ENCODE measurements at regions not wholly inside any gene's neighbourhood (a gene's known extent, or its start where the extent isn't known, plus 50 kb on each side); places are given as distances from the start of the nearest gene placed in this dataset.

DNA sequence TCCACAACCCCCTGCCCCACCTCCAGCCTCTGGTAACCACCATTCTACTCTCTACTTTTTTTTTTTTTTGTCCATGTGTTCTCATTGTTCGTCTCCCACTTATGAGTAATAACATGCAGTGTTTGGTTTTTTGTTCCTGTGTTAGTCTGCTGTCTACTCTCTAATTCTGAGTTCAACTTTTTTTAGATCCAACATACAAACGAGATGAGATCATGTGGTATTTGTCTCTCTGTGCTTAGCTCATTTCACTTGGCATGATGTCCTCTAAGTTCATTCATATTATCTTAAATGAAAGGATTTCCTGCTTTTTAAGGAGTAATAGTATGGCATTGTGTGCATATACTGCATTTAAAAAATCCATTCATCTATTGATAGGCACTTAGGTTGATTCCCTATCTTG, 130.9 kb downstream of the NMUR2 start:
- TF ChIP-seq, protein P1, sequence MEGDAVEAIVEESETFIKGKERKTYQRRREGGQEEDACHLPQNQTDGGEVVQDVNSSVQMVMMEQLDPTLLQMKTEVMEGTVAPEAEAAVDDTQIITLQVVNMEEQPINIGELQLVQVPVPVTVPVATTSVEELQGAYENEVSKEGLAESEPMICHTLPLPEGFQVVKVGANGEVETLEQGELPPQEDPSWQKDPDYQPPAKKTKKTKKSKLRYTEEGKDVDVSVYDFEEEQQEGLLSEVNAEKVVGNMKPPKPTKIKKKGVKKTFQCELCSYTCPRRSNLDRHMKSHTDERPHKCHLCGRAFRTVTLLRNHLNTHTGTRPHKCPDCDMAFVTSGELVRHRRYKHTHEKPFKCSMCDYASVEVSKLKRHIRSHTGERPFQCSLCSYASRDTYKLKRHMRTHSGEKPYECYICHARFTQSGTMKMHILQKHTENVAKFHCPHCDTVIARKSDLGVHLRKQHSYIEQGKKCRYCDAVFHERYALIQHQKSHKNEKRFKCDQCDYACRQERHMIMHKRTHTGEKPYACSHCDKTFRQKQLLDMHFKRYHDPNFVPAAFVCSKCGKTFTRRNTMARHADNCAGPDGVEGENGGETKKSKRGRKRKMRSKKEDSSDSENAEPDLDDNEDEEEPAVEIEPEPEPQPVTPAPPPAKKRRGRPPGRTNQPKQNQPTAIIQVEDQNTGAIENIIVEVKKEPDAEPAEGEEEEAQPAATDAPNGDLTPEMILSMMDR (IDR thresholded peaks at IDR 0.05), result no peak
- TF ChIP-seq POLR2A (IDR thresholded peaks at IDR 0.05), result no peak

All from thyroid gland (tissue), 4 donors.